ENCODE measurements at regions not wholly inside any gene's neighbourhood (a gene's known extent, or its start where the extent isn't known, plus 50 kb on each side); places are given as distances from the start of the nearest gene placed in this dataset.
A peak's percentile ranks its signal among the peaks of the same experiment; 100 is the strongest.

DNA sequence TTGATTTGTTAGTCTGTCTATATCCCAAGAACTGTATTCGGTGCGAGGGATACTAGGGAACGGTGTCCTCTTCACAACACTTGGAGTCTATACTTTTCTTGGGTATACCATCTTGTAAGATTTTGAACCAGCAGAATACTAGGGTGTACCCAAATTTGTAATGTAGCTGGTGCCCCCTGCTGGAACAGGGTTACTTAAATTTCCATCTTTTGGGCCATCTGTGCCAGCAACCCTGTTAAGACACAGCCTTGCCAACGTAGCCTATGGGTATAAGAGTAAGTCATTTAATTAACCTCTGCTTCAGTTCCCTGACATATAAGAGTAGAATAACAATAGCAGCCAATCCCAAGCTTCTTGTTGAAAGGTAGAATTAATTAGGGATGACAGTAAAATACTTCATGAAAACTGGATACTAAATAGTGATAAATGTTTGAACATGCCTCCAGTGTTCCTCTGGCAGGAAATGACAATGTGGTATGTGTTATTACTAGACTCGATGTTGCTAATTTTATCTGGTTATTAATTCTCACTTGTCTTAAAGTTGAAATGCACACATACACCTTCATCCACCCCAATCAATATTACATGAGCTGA is 607.6 kb downstream of the FGF9 start:
- Histone ChIP-seq H3K4me1 (no peaks in the 10 kb centered on the region), H3K27me3 (no peaks in the 10 kb centered on the region), H3K4me3 (no peak overlapping the region), H3K36me3 (no peaks in the 10 kb centered on the region), H3K9me3 (no peaks in the 10 kb centered on the region), H3K27ac (no peak overlapping the region)
- TF ChIP-seq, protein P1, sequence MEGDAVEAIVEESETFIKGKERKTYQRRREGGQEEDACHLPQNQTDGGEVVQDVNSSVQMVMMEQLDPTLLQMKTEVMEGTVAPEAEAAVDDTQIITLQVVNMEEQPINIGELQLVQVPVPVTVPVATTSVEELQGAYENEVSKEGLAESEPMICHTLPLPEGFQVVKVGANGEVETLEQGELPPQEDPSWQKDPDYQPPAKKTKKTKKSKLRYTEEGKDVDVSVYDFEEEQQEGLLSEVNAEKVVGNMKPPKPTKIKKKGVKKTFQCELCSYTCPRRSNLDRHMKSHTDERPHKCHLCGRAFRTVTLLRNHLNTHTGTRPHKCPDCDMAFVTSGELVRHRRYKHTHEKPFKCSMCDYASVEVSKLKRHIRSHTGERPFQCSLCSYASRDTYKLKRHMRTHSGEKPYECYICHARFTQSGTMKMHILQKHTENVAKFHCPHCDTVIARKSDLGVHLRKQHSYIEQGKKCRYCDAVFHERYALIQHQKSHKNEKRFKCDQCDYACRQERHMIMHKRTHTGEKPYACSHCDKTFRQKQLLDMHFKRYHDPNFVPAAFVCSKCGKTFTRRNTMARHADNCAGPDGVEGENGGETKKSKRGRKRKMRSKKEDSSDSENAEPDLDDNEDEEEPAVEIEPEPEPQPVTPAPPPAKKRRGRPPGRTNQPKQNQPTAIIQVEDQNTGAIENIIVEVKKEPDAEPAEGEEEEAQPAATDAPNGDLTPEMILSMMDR (IDR thresholded peaks at IDR 0.05), result peak; percentile 27 to 56
- DNase-seq (ENCODE audit: low spot score), result no peak

DNA sequence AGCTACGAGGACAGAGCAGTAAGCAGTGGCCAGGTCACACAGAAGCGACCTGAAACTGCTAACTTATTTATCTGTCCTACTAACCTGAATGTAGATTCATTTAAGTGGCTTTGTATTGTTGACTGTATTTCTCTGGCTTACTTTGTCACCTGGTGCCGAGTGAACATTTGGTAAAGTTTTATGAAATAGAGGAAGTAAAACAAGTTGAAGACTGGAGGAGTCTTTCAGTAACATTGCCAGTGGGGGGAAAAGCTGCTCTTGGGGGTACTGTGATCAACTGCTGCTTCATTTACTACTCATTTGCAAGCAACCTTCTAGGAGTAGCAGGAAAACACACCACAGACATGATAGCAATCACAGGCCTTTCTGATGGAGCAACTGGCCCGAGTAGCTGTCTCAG is 615.0 kb downstream of the FGF9 start:
- H3K36me3 ChIP-seq, result no peaks in the 10 kb centered on the region
- peak overlapping the region in 1 of 2 donors; percentile 29 for H3K27ac ChIP-seq
- H3K4me3 ChIP-seq, result no peak overlapping the region
- no peak for DNase-seq (ENCODE audit: low spot score)
- H3K9me3 ChIP-seq, result no peaks in the 10 kb centered on the region
- no peaks in the 10 kb centered on the region for H3K4me1 ChIP-seq
- no peaks in the 10 kb centered on the region for H3K27me3 ChIP-seq
- TF ChIP-seq, protein P1 (IDR thresholded peaks at IDR 0.05), result no peak

DNA sequence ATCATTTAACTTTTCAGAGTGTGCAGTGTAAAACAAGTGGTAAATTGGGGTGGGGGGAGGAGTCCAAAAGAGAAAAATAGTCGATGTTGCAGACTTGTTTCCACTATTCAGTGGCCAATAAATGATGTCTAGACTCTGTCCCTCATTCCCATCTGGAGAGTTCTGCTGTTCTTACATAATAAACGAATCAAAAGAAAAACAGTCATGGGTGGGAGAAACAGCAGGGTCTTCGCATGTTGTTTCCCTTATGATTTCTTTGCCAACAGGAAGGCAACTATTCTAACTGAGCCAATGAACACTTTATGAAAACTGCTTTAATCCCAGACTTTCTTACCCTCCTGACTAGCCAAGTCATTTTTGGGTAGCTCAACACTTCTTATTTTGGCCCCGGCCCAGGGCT is 615.5 kb downstream of the FGF9 start:
- peak overlapping the region in 1 of 2 donors; percentile 29 for H3K27ac ChIP-seq
- no peaks in the 10 kb centered on the region for H3K36me3 ChIP-seq
- no peaks in the 10 kb centered on the region for H3K4me1 ChIP-seq
- H3K9me3 ChIP-seq, result no peaks in the 10 kb centered on the region
- no peak overlapping the region for H3K4me3 ChIP-seq
- TF ChIP-seq, protein P1 (IDR thresholded peaks at IDR 0.05), result no peak
- DNase-seq (ENCODE audit: low spot score), result no peak
- no peaks in the 10 kb centered on the region for H3K27me3 ChIP-seq

DNA sequence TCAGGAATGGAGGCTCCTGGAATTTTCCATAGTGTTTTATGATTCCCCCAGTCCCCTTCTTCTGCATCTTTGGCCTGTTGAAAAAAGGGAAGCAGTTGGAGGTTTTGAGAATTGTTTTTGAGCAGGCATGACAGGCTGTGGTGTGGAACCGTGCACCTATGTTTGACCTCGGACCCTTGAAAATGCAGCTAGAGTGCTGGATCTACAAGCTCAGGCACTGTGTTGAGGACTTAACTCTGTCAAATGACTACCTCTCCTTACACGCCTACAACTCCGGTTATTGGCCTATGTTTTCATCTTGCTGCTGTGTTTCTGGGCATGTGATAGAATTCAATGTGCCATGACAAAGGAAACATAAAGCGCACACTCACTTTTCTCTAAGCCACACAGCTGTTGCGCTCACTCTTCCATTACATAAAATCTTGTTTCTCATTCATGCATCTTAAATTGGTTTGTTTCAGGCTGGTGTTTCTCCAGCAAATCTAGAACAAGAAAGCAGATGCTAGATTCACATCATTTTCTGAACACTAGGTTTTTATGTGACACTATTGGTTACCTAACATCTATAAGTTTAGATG is 616.6 kb downstream of the FGF9 start:
- no peak overlapping the region for H3K27ac ChIP-seq
- TF ChIP-seq, protein P1 (IDR thresholded peaks at IDR 0.05), result no peak
- no peaks in the 10 kb centered on the region for H3K36me3 ChIP-seq
- DNase-seq (ENCODE audit: low spot score), result no peak
- no peaks in the 10 kb centered on the region for H3K4me1 ChIP-seq
- no peaks in the 10 kb centered on the region for H3K27me3 ChIP-seq
- H3K9me3 ChIP-seq, result no peaks in the 10 kb centered on the region
- H3K4me3 ChIP-seq, result no peak overlapping the region

DNA sequence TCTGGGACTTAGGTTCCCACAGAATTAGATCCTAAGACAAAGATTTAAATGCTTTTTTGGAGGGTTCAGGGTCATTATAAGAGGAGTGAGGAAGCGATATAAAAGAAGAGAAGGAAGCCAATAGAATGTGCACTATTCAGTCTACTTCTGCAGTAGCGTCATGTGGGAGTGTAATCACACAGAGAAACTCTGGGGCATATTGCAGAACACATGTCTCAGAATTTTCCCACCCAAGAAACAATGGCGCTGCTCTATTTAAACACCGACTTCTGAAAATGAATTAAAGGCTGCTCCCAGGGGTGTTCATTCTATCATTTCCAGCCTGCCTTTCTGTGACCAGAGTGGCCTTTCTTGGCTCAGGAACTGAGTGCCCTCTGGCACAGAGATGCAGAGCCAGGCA is 617.6 kb downstream of the FGF9 start:
- Histone ChIP-seq H3K9me3 (no peaks in the 10 kb centered on the region), H3K36me3 (no peaks in the 10 kb centered on the region), H3K4me3 (no peak overlapping the region), H3K27me3 (no peaks in the 10 kb centered on the region), H3K4me1 (no peaks in the 10 kb centered on the region), H3K27ac (no peak overlapping the region)
- TF ChIP-seq, protein P1 (IDR thresholded peaks at IDR 0.05), result no peak
- DNase-seq (ENCODE audit: low spot score), result no peak

DNA sequence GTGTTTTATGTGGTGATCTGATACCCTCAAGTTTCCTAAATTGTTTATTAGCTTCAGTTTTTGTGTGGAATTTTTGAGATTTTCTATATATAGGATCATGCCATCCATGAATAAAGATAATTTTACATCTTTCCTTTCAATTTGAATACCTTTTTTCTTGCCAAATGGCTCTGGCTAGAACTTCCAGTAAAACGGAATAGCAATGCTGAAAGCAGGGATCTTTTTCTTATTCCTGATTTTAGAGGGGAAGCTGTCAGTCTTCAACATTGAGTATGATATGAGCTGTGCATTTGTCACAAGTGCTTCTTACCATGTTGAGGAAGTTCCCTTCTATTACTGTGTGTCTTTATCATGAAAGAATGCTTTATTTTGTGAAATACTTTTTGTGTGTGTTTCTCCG is 618.8 kb downstream of the FGF9 start:
- no peak overlapping the region for H3K27ac ChIP-seq

More for the DNA sequence above, 618.8 kb downstream of the FGF9 start:
- H3K4me3 ChIP-seq, result no peak overlapping the region
- H3K27me3 ChIP-seq, result no peaks in the 10 kb centered on the region
- H3K36me3 ChIP-seq, result no peaks in the 10 kb centered on the region
- TF ChIP-seq, protein P1 (IDR thresholded peaks at IDR 0.05), result no peak
- no peaks in the 10 kb centered on the region for H3K9me3 ChIP-seq
- DNase-seq (ENCODE audit: low spot score), result no peak
- no peaks in the 10 kb centered on the region for H3K4me1 ChIP-seq

All from right atrium auricular region (tissue), 2 donors.